ENCODE measurements at regions not wholly inside any gene's neighbourhood (a gene's known extent, or its start where the extent isn't known, plus 50 kb on each side); places are given as distances from the start of the nearest gene placed in this dataset.

GRCh38 chr4:151928112-151928511, 167.3 kb upstream of the GATB start:
- no peak for TF ChIP-seq ZBTB33 (IDR thresholded peaks at IDR 0.05; ENCODE audit: extremely low read depth, insufficient replicate concordance, low read length)
- no peak for TF ChIP-seq YY1 (IDR thresholded peaks at IDR 0.05; ENCODE audit: extremely low read depth, insufficient replicate concordance, low read depth, low read length)
- TF ChIP-seq CTCF (IDR thresholded peaks at IDR 0.05 in 2 of 3, conservative IDR thresholded peaks at IDR 0.05 in 1 of 3; ENCODE audit: borderline replicate concordance in 1 of 3, insufficient read depth in 1 of 3, low read depth in 2 of 3, low read length in 2 of 3): no peak
- TF ChIP-seq EZH2 (IDR thresholded peaks at IDR 0.05): no peak
- no peak for TF ChIP-seq ZFX (IDR thresholded peaks at IDR 0.05)
- no peak for TF ChIP-seq REST (IDR thresholded peaks at IDR 0.05; ENCODE audit: low read depth)
- no peak for TF ChIP-seq SIN3A (IDR thresholded peaks at IDR 0.05; ENCODE audit: low read depth)
- no peak for TF ChIP-seq POLR2A (IDR thresholded peaks at IDR 0.05; ENCODE audit: borderline replicate concordance, extremely low read depth, insufficient read depth, insufficient read length)
- no peak for TF ChIP-seq JUND (IDR thresholded peaks at IDR 0.05)
- TF ChIP-seq EZH2phosphoT487 (IDR thresholded peaks at IDR 0.05; ENCODE audit: borderline replicate concordance): no peak
- no peak for TF ChIP-seq MAX (IDR thresholded peaks at IDR 0.05)
- TF ChIP-seq SRF (IDR thresholded peaks at IDR 0.05; ENCODE audit: low read depth): no peak
